Dendritic cell treated with granulocyte-macrophage colony-stimulating factor and Interleukin-4, amounts not matched to agents 40 ng/mL and 50 ng/mL, for 4 days (primary cell): ENCODE measurements at regions not wholly inside any gene's neighbourhood (a gene's known extent, or its start where the extent isn't known, plus 50 kb on each side); places are given as distances from the start of the nearest gene placed in this dataset.

Experiments
- H3K27ac Mint-ChIP-seq: one replicate; pipeline ENCODE4 v1.8.0; 2022; ENCODE audit warnings: mild to moderate bottlenecking, mixed read lengths
- H3K27me3 Mint-ChIP-seq: one replicate; pipeline ENCODE4 v1.8.0; 2022; ENCODE audit warnings: mild to moderate bottlenecking, mixed read lengths
- H3K36me3 Mint-ChIP-seq: one replicate; pipeline ENCODE4 v1.8.0; 2022; ENCODE audit warnings: low read depth, mixed read lengths
- H3K4me1 Mint-ChIP-seq: one replicate; pipeline ENCODE4 v1.8.0; 2022; ENCODE audit warnings: low read depth, mixed read lengths
- H3K4me3 Mint-ChIP-seq: one replicate; pipeline ENCODE4 v1.8.0; 2022; ENCODE audit warnings: mild to moderate bottlenecking, moderate library complexity, mixed read lengths
- H3K9me3 Mint-ChIP-seq: one replicate; pipeline ENCODE4 v1.8.0; 2022; ENCODE audit warnings: mixed read lengths
- intact Hi-C: fragments of 100-400 bp; cut with micrococcal nuclease; formaldehyde crosslinking; loops from one replicate; pipeline ENCODE4 v1.15.0; 2022

GRCh38 chr12:81998761-81999378 is 239.7 kb upstream of the PPFIA2 start:
- Mint-ChIP-seq H3K4me3 (no peak overlapping the region), H3K27ac (no peak overlapping the region), H3K27me3 (peaks cover 2% of the 10 kb centered on the region), H3K4me1 (no peaks in the 10 kb centered on the region), H3K36me3 (no peaks in the 10 kb centered on the region), H3K9me3 (no peaks in the 10 kb centered on the region)
- intact Hi-C loops = loop anchor here (10.0 kb wide), 1 partner anchor 326 kb away; no protein-coding TSS in a partner anchor

DNA sequence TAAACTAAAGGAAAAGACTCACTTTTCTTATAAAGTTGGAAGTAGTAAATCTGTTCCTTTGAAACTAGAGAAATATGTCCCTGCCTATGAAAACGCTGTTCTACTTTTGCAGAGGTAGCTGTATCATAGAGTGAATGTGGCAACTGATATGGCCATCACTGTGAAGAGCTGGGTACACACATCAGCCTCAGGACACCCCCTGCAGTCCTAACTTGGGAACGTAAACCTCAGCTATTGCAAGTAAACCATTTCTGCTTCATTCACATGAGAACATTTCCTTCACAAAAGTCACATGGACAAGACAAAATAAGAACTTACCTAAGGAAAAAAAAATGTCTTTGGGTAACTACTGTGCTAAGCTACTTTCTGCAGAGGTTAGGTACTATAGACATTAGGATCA is 233.3 kb upstream of the PPFIA2 start:
- no peak overlapping the region for H3K4me3 Mint-ChIP-seq
- H3K9me3 Mint-ChIP-seq = no peaks in the 10 kb centered on the region
- H3K36me3 Mint-ChIP-seq = no peaks in the 10 kb centered on the region
- no peak overlapping the region for H3K27ac Mint-ChIP-seq
- intact Hi-C loops = loop anchor here (1.0 to 10.0 kb wide), 2 partner anchors 332 to 348 kb away; no protein-coding TSS in a partner anchor
- H3K27me3 Mint-ChIP-seq = peaks cover 7% of the 10 kb centered on the region
- no peaks in the 10 kb centered on the region for H3K4me1 Mint-ChIP-seq

DNA sequence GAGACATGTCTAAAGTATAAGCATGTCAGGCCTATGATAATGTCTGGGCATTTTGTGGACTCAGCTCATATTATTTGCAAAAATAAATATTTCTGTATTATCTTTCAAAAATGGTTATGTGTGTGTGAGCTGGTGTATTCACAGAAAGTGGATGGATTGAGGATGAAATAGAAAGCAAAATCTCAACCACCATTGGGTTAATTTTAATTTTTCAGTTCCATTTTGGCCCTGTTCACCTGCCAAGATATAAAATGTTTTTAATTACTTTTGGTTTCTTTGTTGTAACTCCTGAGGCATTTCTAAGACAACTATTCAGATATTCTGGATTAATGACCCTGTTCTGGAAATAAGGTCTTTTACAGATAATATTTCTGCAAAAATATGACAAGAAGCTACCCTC is 232.7 kb upstream of the PPFIA2 start:
- Mint-ChIP-seq H3K9me3 (no peaks in the 10 kb centered on the region), H3K27me3 (peaks cover 6% of the 10 kb centered on the region), H3K27ac (no peak overlapping the region), H3K4me1 (no peaks in the 10 kb centered on the region), H3K36me3 (no peaks in the 10 kb centered on the region), H3K4me3 (no peak overlapping the region)
- intact Hi-C loops = loop anchor here (1.0 to 10.0 kb wide), 2 partner anchors 333 to 348 kb away; no protein-coding TSS in a partner anchor

DNA sequence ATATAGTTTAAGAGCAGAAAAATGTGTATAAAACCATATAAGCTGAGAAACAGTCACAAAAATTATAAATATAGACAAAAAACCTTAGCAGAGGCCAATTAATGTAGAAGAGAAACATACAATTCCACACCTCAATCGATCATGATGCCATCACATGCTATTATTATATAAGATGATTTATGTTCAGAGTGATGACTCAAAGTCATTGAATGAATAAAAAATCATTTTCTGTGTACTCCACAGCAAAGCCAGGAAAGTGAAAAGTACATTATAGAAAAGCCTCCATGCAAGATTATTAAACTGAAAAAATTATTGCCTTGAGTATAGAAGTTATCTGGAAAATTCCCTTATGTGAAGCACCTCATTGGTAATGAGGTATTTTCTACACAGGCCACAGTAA is 229.2 kb upstream of the PPFIA2 start:
- H3K27ac Mint-ChIP-seq = no peak overlapping the region
- H3K4me1 Mint-ChIP-seq = no peaks in the 10 kb centered on the region
- H3K9me3 Mint-ChIP-seq = no peaks in the 10 kb centered on the region
- no peak overlapping the region for H3K4me3 Mint-ChIP-seq
- intact Hi-C loops = no loop called here
- H3K27me3 Mint-ChIP-seq = peaks cover 6% of the 10 kb centered on the region
- no peaks in the 10 kb centered on the region for H3K36me3 Mint-ChIP-seq

- Mint-ChIP-seq H3K27me3 (peaks cover 2% of the 10 kb centered on the region), H3K27ac (no peak overlapping the region), H3K9me3 (no peaks in the 10 kb centered on the region), H3K4me3 (no peak overlapping the region), H3K36me3 (no peaks in the 10 kb centered on the region), H3K4me1 (no peaks in the 10 kb centered on the region)
- intact Hi-C loops = no loop called here
Observed at GRCh38 chr12:81987371-81987770, 228.2 kb upstream of the PPFIA2 start.

DNA sequence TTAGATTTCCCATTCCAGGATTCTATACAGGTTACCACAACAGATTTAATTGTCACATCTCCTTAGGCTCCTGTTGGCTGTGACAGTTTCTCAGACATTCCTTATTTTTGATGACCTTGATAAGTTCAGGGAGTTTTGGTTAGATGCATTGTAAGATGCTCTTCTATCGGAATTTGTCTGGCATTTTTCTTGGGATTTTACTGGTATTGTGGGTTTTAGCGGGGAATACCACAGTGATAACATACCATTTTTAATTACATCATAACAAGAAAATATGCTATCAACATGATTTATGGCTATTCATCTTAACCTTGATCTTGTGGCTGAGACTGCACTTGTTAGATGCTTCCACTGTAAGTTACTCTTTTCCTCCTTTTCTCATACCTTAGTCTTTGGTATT is 217.5 kb upstream of the PPFIA2 start:
- H3K9me3 Mint-ChIP-seq = peaks cover 8% of the 10 kb centered on the region
- no peaks in the 10 kb centered on the region for H3K36me3 Mint-ChIP-seq
- H3K27ac Mint-ChIP-seq = no peak overlapping the region
- H3K4me1 Mint-ChIP-seq = no peaks in the 10 kb centered on the region
- no peak overlapping the region for H3K4me3 Mint-ChIP-seq
- H3K27me3 Mint-ChIP-seq = peaks cover 12% of the 10 kb centered on the region
- intact Hi-C loops = loop anchor here (10.0 kb wide), 1 partner anchor 172 kb away; no protein-coding TSS in a partner anchor

- peaks cover 15% of the 10 kb centered on the region for H3K27me3 Mint-ChIP-seq
Observed at GRCh38 chr12:81974762-81975161, 215.6 kb upstream of the PPFIA2 start.

DNA sequence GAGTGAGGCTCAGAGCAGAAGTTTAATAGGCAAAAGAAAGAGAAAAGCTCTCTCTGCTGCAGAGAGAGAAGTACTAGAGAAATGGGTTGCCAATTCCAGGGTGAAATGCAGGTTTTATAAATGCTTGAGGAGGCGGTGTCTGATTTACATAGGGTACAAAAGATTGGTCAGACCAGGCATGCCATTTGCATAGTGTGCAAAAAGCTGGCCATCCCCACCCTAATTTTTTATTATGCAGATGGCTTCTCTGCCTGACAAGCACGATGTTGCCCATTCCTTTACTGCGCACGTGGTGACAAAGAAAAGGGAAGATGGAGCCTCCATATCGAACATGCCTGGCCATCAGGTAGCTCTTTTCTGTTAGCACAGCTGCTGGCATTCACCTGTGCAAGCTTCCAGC is 209.3 kb upstream of the PPFIA2 start:
- no peak overlapping the region for H3K4me3 Mint-ChIP-seq
- peaks cover 21% of the 10 kb centered on the region for H3K9me3 Mint-ChIP-seq
- H3K27me3 Mint-ChIP-seq = peaks cover 15% of the 10 kb centered on the region
- intact Hi-C loops = no loop called here
- H3K27ac Mint-ChIP-seq = no peak overlapping the region
- H3K36me3 Mint-ChIP-seq = no peaks in the 10 kb centered on the region
- H3K4me1 Mint-ChIP-seq = no peaks in the 10 kb centered on the region

More at GRCh38 chr12:81974762-81975161, 215.6 kb upstream of the PPFIA2 start:
- H3K36me3 Mint-ChIP-seq = no peaks in the 10 kb centered on the region
- H3K4me1 Mint-ChIP-seq = no peaks in the 10 kb centered on the region
- intact Hi-C loops = loop anchor here (10.0 kb wide), 1 partner anchor 170 kb away; no protein-coding TSS in a partner anchor
- no peak overlapping the region for H3K27ac Mint-ChIP-seq
- H3K9me3 Mint-ChIP-seq = peaks cover 26% of the 10 kb centered on the region
- no peak overlapping the region for H3K4me3 Mint-ChIP-seq

DNA sequence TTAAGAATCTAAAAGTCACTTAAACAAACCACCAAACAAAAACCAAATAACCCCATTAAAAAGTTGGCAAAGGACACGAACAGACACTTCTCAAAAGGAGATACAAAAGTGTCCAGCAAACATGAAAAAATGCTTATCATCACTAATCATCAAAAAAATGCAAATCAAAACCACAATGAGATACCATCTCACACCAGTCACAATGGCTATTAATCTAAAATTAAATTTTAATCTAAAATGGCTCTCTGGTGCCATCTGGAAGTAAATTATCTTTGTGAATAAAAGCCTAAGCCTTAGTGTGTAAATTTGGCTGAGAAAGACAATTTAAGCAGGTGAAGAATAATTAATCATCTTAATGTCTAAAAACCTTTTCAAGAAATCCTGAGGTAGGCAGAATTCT is 204.5 kb upstream of the PPFIA2 start:
- no peak overlapping the region for H3K27ac Mint-ChIP-seq
- no peak overlapping the region for H3K4me3 Mint-ChIP-seq
- H3K36me3 Mint-ChIP-seq = no peaks in the 10 kb centered on the region
- intact Hi-C loops = no loop called here
- no peaks in the 10 kb centered on the region for H3K4me1 Mint-ChIP-seq
- H3K9me3 Mint-ChIP-seq = no peaks in the 10 kb centered on the region
- H3K27me3 Mint-ChIP-seq = peaks cover 6% of the 10 kb centered on the region

DNA sequence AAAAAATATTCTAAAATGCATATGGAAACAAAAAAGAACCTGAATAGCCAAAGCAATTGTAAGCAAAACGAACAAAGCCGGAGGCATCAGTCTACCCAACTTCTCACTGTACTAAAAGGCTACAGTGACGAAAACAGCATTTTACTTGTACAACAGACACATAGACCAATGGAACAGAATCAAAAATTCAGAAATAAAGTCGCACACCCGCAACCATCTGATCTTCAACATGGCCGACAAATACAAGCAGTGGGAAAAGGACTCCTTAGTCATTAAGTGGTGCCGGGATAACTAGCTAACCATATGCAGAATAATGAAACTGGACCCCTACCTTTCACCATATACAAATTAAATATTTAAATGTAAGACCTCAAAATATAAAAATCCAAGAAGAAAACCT is 203.9 kb upstream of the PPFIA2 start:
- no peaks in the 10 kb centered on the region for H3K36me3 Mint-ChIP-seq
- peaks cover 4% of the 10 kb centered on the region for H3K27me3 Mint-ChIP-seq
- no peak overlapping the region for H3K4me3 Mint-ChIP-seq
- H3K9me3 Mint-ChIP-seq = no peaks in the 10 kb centered on the region
- intact Hi-C loops = no loop called here
- peaks cover 5% of the 10 kb centered on the region for H3K4me1 Mint-ChIP-seq
- H3K27ac Mint-ChIP-seq = no peak overlapping the region

- Mint-ChIP-seq H3K27ac (no peak overlapping the region), H3K4me1 (peaks cover 5% of the 10 kb centered on the region), H3K9me3 (no peaks in the 10 kb centered on the region), H3K36me3 (no peaks in the 10 kb centered on the region), H3K27me3 (peaks cover 2% of the 10 kb centered on the region), H3K4me3 (no peak overlapping the region)
- intact Hi-C loops = no loop called here
Observed at GRCh38 chr12:81962126-81962856, 203.1 kb upstream of the PPFIA2 start.

GRCh38 chr12:81958406-81958805 is 199.3 kb upstream of the PPFIA2 start:
- intact Hi-C loops = loop anchor here (10.0 kb wide), 1 partner anchor 396 kb away; the partner anchor contains the start of genes CCDC59 and METTL25
- no peaks in the 10 kb centered on the region for H3K9me3 Mint-ChIP-seq
- H3K27me3 Mint-ChIP-seq = peaks cover 9% of the 10 kb centered on the region
- H3K4me1 Mint-ChIP-seq = peaks cover 26% of the 10 kb centered on the region
- no peak overlapping the region for H3K4me3 Mint-ChIP-seq
- no peak overlapping the region for H3K27ac Mint-ChIP-seq
- H3K36me3 Mint-ChIP-seq = no peaks in the 10 kb centered on the region

DNA sequence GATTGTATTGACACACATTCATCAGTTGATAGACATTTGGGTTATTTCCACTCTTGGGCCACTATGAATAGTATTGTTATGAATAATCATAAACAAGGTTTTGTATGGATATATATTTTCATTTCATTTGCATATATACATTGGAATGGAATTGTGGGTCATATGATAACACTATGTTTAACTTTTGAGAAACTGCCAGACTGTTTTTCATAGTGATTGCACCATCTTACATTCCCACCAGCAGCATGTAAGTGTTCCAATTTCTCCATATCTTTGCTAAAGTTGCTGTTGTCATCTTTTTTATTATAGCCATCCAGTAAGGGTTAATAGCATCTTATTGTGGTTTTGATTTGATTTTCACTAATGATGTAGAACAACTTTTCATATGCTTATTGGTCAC is 198.5 kb upstream of the PPFIA2 start:
- intact Hi-C loops = loop anchor here (10.0 kb wide), 1 partner anchor 397 kb away; the partner anchor contains the start of genes CCDC59 and METTL25
- Mint-ChIP-seq H3K36me3 (no peaks in the 10 kb centered on the region), H3K27ac (no peak overlapping the region), H3K4me3 (no peak overlapping the region), H3K27me3 (peaks cover 11% of the 10 kb centered on the region), H3K4me1 (peaks cover 28% of the 10 kb centered on the region), H3K9me3 (no peaks in the 10 kb centered on the region)

- intact Hi-C loops = loop anchor here (10.0 kb wide), 1 partner anchor 398 kb away; the partner anchor contains the start of genes CCDC59 and METTL25
- no peak overlapping the region for H3K4me3 Mint-ChIP-seq
- H3K27me3 Mint-ChIP-seq = peaks cover 20% of the 10 kb centered on the region
- H3K27ac Mint-ChIP-seq = no peak overlapping the region
- no peaks in the 10 kb centered on the region for H3K36me3 Mint-ChIP-seq
- peaks cover 30% of the 10 kb centered on the region for H3K4me1 Mint-ChIP-seq
- H3K9me3 Mint-ChIP-seq = peaks cover under 1% of the 10 kb centered on the region
Observed at GRCh38 chr12:81956468-81956860, 197.3 kb upstream of the PPFIA2 start.
